Ovary (tissue), 7 donors: ENCODE measurements at regions not wholly inside any gene's neighbourhood (a gene's known extent, or its start where the extent isn't known, plus 50 kb on each side); places are given as distances from the start of the nearest gene placed in this dataset.

ENCODE experiments used
- DNase-seq, 5 donors: peaks; one replicate each; pipeline ENCODE4 v3.0.0-alpha.2; 2019 to 2020
- H3K27ac ChIP-seq, 2 donors: fragments of 200-600 bp; one replicate each; pipeline versions ENCODE4 v1.5.1 to v1.8.0; 2019 to 2022
- H3K27me3 ChIP-seq: fragments of 200-600 bp; one replicate; pipeline ENCODE4 v1.8.0; 2022
- H3K36me3 ChIP-seq: fragments of 200-600 bp; sonication (generic); one replicate; pipeline ENCODE4 v1.5.1; 2019
- H3K4me1 ChIP-seq: one replicate; pipeline ENCODE4 v1.8.1; 2013; ENCODE audit warnings: mild to moderate bottlenecking, moderate library complexity; ENCODE audit not compliant: insufficient read depth
- H3K4me3 ChIP-seq: fragments of 200-600 bp; sonication (generic); one replicate; pipeline ENCODE4 v1.5.1; 2017
- H3K9me3 ChIP-seq, 2 donors: fragments of 200-600 bp in 1 of 2; sonication (generic) in 1 of 2; one replicate each; pipeline versions ENCODE4 v1.5.1 to v1.8.1; 2013 to 2019; ENCODE audit warnings: mild to moderate bottlenecking in 1 of 2, moderate library complexity in 1 of 2
- CTCF ChIP-seq, 3 donors: fragments of 450-650 bp in 2 of 3; fragments of 200-600 bp in 1 of 3; IDR thresholded peaks; one replicate each; pipeline versions ENCODE4 v1.5.1 to v1.8.0; 2016 to 2022; ENCODE audit warnings: antibody characterized with exemption in 3 of 3, mild to moderate bottlenecking in 1 of 3
- EP300 ChIP-seq: sonication (generic); formaldehyde crosslinking; IDR thresholded peaks from one replicate; pipeline ENCODE4 v1.6.1; 2017; ENCODE audit warnings: antibody characterized with exemption
- POLR2A ChIP-seq: fragments of 450-650 bp; IDR thresholded peaks from one replicate; pipeline ENCODE4 v1.6.1; 2017; ENCODE audit warnings: antibody characterized with exemption, mild to moderate bottlenecking, moderate library complexity
- WGBS, 3 donors: extraction: QIAGEN DNeasy Blood & Tissue Kit in 1 of 3; methylation state at CpG; one replicate each; pipeline versions ENCODE4 v1.1.5 to v1.1.7; 2013 to 2017; 5-methylcytosine and 5-hydroxymethylcytosine counted together
- intact Hi-C, 4 donors: fragments of 100-400 bp; cut with DNase I; formaldehyde crosslinking; loops; one replicate each; pipeline versions ENCODE4 v1.11.0 to v1.15.1; 2022 to 2023
- donor health status: DM: no; HTN: no; CAD: no; lungs with moderate emphysema.
- donor health status: DM: no; HTN: no; CAD: no.
- donor health status: Bipolar disorder and iron deficiency.
- donor health status: DM: no; HTN: no; CAD: no.
- donor health status: DM: yes; HTN: yes; CAD: no.

- no peak overlapping the region for H3K4me3 ChIP-seq
- no peak for DNase-seq
- H3K9me3 ChIP-seq, result no peaks in the 10 kb centered on the region
- no peaks in the 10 kb centered on the region for H3K4me1 ChIP-seq
- H3K27me3 ChIP-seq, result no peaks in the 10 kb centered on the region
- no peak overlapping the region for H3K27ac ChIP-seq
- no peaks in the 10 kb centered on the region for H3K36me3 ChIP-seq
- intact Hi-C loops, result no loop called here
- TF ChIP-seq CTCF (IDR thresholded peaks at IDR 0.05) (no peak), EP300 (no peak), POLR2A (no peak)
- WGBS, 3 donors, result 93 to 98% (median 95%) methylated on average over 3 of the region's 3 CpGs
Observed at GRCh38 chr14:27127838-27128237, 530.0 kb upstream of the NOVA1 start.

- no peaks in the 10 kb centered on the region for H3K4me1 ChIP-seq
- 89 to 92% (median 90%) methylated on average over 2 of the region's 2 CpGs for WGBS, 3 donors
- TF ChIP-seq CTCF (IDR thresholded peaks at IDR 0.05) (no peak), POLR2A (no peak), EP300 (no peak)
- intact Hi-C loops, result no loop called here
- no peaks in the 10 kb centered on the region for H3K9me3 ChIP-seq
- no peaks in the 10 kb centered on the region for H3K36me3 ChIP-seq
- no peak overlapping the region for H3K27ac ChIP-seq
- DNase-seq, result no peak
- H3K27me3 ChIP-seq, result no peaks in the 10 kb centered on the region
- H3K4me3 ChIP-seq, result no peak overlapping the region
Observed at GRCh38 chr14:27134200-27134599, 536.4 kb upstream of the NOVA1 start.

GRCh38 chr14:27145170-27145569 is 547.3 kb upstream of the NOVA1 start:
- H3K9me3 ChIP-seq, result no peaks in the 10 kb centered on the region
- H3K4me3 ChIP-seq, result no peak overlapping the region
- no peaks in the 10 kb centered on the region for H3K36me3 ChIP-seq
- TF ChIP-seq CTCF (IDR thresholded peaks at IDR 0.05), result no peak
- no peak for TF ChIP-seq POLR2A
- no peak for TF ChIP-seq EP300
- WGBS, 3 donors, result 91 to 100% (median 99%) methylated on average over 1 of the region's 1 CpG
- no peaks in the 10 kb centered on the region for H3K27me3 ChIP-seq
- intact Hi-C loops, result no loop called here
- DNase-seq, result no peak
- no peak overlapping the region for H3K27ac ChIP-seq
- H3K4me1 ChIP-seq, result no peaks in the 10 kb centered on the region

- H3K4me1 ChIP-seq, result no peaks in the 10 kb centered on the region
- intact Hi-C loops, result no loop called here
- no peak overlapping the region for H3K27ac ChIP-seq
- H3K27me3 ChIP-seq, result no peaks in the 10 kb centered on the region
- H3K9me3 ChIP-seq, result no peaks in the 10 kb centered on the region
- TF ChIP-seq POLR2A (no peak), EP300 (no peak), CTCF (IDR thresholded peaks at IDR 0.05) (no peak)
- H3K36me3 ChIP-seq, result no peaks in the 10 kb centered on the region
- H3K4me3 ChIP-seq, result no peak overlapping the region
- DNase-seq, result no peak
Observed at GRCh38 chr14:27148143-27148542, 550.3 kb upstream of the NOVA1 start.

- no peak overlapping the region for H3K4me3 ChIP-seq
- no peaks in the 10 kb centered on the region for H3K4me1 ChIP-seq
- intact Hi-C loops, result no loop called here
- TF ChIP-seq EP300 (no peak), CTCF (IDR thresholded peaks at IDR 0.05) (no peak), POLR2A (no peak)
- DNase-seq, result no peak
- WGBS, 3 donors, result 87 to 94% (median 90%) methylated on average over 8 of the region's 8 CpGs
- H3K27me3 ChIP-seq, result no peaks in the 10 kb centered on the region
- no peaks in the 10 kb centered on the region for H3K9me3 ChIP-seq
- H3K27ac ChIP-seq, result no peak overlapping the region
- no peaks in the 10 kb centered on the region for H3K36me3 ChIP-seq
Observed at GRCh38 chr14:27164139-27164538, 566.3 kb upstream of the NOVA1 start.
